Suprapubic skin (tissue), 4 donors: ENCODE measurements at regions not wholly inside any gene's neighbourhood (a gene's known extent, or its start where the extent isn't known, plus 50 kb on each side); places are given as distances from the start of the nearest gene placed in this dataset.

Source experiments
- DNase-seq, 2 donors: peaks; one replicate each; pipeline ENCODE4 v3.0.0-alpha.2; 2019; ENCODE audit warnings: low spot score in 2 of 2
- H3K27ac ChIP-seq: fragments of 200-600 bp; sonication (generic); one replicate; pipeline ENCODE4 v1.5.1; 2019
- H3K27me3 ChIP-seq: fragments of 200-600 bp; sonication (generic); one replicate; pipeline ENCODE4 v1.5.1; 2019
- H3K36me3 ChIP-seq: fragments of 200-600 bp; sonication (generic); one replicate; pipeline ENCODE4 v1.5.1; 2019
- H3K4me1 ChIP-seq: fragments of 200-600 bp; sonication (generic); one replicate; pipeline ENCODE4 v1.5.1; 2019
- H3K4me3 ChIP-seq: fragments of 200-600 bp; sonication (generic); one replicate; pipeline ENCODE4 v1.5.1; 2019; ENCODE audit warnings: mild to moderate bottlenecking
- H3K9me3 ChIP-seq: fragments of 200-600 bp; sonication (generic); one replicate; pipeline ENCODE4 v1.5.1; 2019
- CTCF ChIP-seq, 2 donors: fragments of 200-600 bp in 1 of 2; fragments of 450-650 bp in 1 of 2; sonication (generic) in 1 of 2; IDR thresholded peaks; one replicate each; pipeline ENCODE4 v1.5.1; 2016 to 2019; ENCODE audit warnings: antibody characterized with exemption in 2 of 2, mild to moderate bottlenecking in 1 of 2, moderate library complexity in 1 of 2
- EP300 ChIP-seq: sonication (generic); formaldehyde crosslinking; IDR thresholded peaks from one replicate; pipeline ENCODE4 v1.6.1; 2017; ENCODE audit warnings: antibody characterized with exemption
- POLR2A ChIP-seq, 2 donors: fragments of 450-650 bp; IDR thresholded peaks; one replicate each; pipeline ENCODE4 v1.6.1; 2017; ENCODE audit warnings: antibody characterized with exemption in 2 of 2, mild to moderate bottlenecking in 2 of 2, moderate library complexity in 2 of 2
- POLR2AphosphoS5 ChIP-seq, 3 donors: sonication (generic); formaldehyde crosslinking; IDR thresholded peaks; one replicate each; pipeline ENCODE4 v1.6.1; 2017; ENCODE audit warnings: antibody characterized with exemption in 3 of 3
- WGBS: methylation state at CpG from one replicate; pipeline ENCODE4 v1.1.5; 2018; 5-methylcytosine and 5-hydroxymethylcytosine counted together

- Histone ChIP-seq H3K4me3 (no peak overlapping the region), H3K4me1 (no peaks in the 10 kb centered on the region), H3K27me3 (no peaks in the 10 kb centered on the region), H3K27ac (no peak overlapping the region), H3K36me3 (no peaks in the 10 kb centered on the region), H3K9me3 (peaks cover 6% of the 10 kb centered on the region)
- WGBS, result 30% methylated on average over 1 of the region's 1 CpG
- no peak for DNase-seq
- TF ChIP-seq EP300, result no peak
- TF ChIP-seq POLR2AphosphoS5 (IDR thresholded peaks at IDR 0.05), result no peak
- TF ChIP-seq CTCF (IDR thresholded peaks at IDR 0.05), result no peak
- no peak for TF ChIP-seq POLR2A (IDR thresholded peaks at IDR 0.05)
Observed at GRCh38 chr11:97361812-97362378, 972.1 kb downstream of the JRKL start.

- Histone ChIP-seq H3K4me1 (no peaks in the 10 kb centered on the region), H3K4me3 (no peak overlapping the region), H3K36me3 (no peaks in the 10 kb centered on the region), H3K9me3 (peaks cover 14% of the 10 kb centered on the region), H3K27ac (no peak overlapping the region), H3K27me3 (no peaks in the 10 kb centered on the region)
- no peak for DNase-seq
- TF ChIP-seq POLR2A (IDR thresholded peaks at IDR 0.05) (no peak), EP300 (no peak), CTCF (IDR thresholded peaks at IDR 0.05) (no peak), POLR2AphosphoS5 (IDR thresholded peaks at IDR 0.05) (no peak)
Observed at GRCh38 chr11:97363331-97363730, 973.5 kb downstream of the JRKL start.

GRCh38 chr11:97364047-97364446 is 974.2 kb downstream of the JRKL start:
- DNase-seq, result no peak
- Histone ChIP-seq H3K4me3 (no peak overlapping the region), H3K36me3 (no peaks in the 10 kb centered on the region), H3K9me3 (peaks cover 14% of the 10 kb centered on the region), H3K27me3 (no peaks in the 10 kb centered on the region), H3K27ac (no peak overlapping the region), H3K4me1 (no peaks in the 10 kb centered on the region)
- 27% methylated on average over 1 of the region's 1 CpG for WGBS
- TF ChIP-seq EP300 (no peak), POLR2A (IDR thresholded peaks at IDR 0.05) (no peak)

GRCh38 chr11:97367406-97368083 is 977.7 kb downstream of the JRKL start:
- Histone ChIP-seq H3K4me1 (no peaks in the 10 kb centered on the region), H3K36me3 (no peaks in the 10 kb centered on the region), H3K27ac (no peak overlapping the region), H3K9me3 (peaks cover 14% of the 10 kb centered on the region), H3K27me3 (no peaks in the 10 kb centered on the region), H3K4me3 (no peak overlapping the region)
- no peak for TF ChIP-seq POLR2AphosphoS5 (IDR thresholded peaks at IDR 0.05)
- no peak for TF ChIP-seq POLR2A (IDR thresholded peaks at IDR 0.05)
- no peak for TF ChIP-seq CTCF (IDR thresholded peaks at IDR 0.05)
- TF ChIP-seq EP300, result no peak
- WGBS, result 92% methylated on average over 8 of the region's 10 CpGs
- no peak for DNase-seq

GRCh38 chr11:97389270-97389669 is 999.5 kb downstream of the JRKL start:
- WGBS, result 32% methylated on average over 2 of the region's 2 CpGs
- no peak for TF ChIP-seq EP300
- TF ChIP-seq POLR2A (IDR thresholded peaks at IDR 0.05), result no peak
- TF ChIP-seq POLR2AphosphoS5 (IDR thresholded peaks at IDR 0.05), result no peak
- TF ChIP-seq CTCF (IDR thresholded peaks at IDR 0.05), result no peak
- no peak for DNase-seq
- Histone ChIP-seq H3K4me3 (no peak overlapping the region), H3K4me1 (no peaks in the 10 kb centered on the region), H3K27ac (no peak overlapping the region), H3K27me3 (no peaks in the 10 kb centered on the region), H3K9me3 (peaks cover 6% of the 10 kb centered on the region), H3K36me3 (no peaks in the 10 kb centered on the region)
